SK-N-SH (cell line): ENCODE measurements at regions not wholly inside any gene's neighbourhood (a gene's known extent, or its start where the extent isn't known, plus 50 kb on each side); places are given as distances from the start of the nearest gene placed in this dataset.

ENCODE experiments used
- CTCF ChIA-PET: fragments of 300-600, 350-600 bp; formaldehyde crosslinking; extraction: SDS; loops from one replicate; lab custom pipeline; 2021; lab: Yijun Ruan, JAX
- POLR2A ChIA-PET: fragments of 350-600 bp; sonication (Branson Sonifier 250); formaldehyde crosslinking; extraction: SDS; loops from one replicate; lab custom pipeline; 2020; ENCODE audit warnings: antibody characterized with exemption, inconsistent platforms; lab: Yijun Ruan, JAX
- DNase-seq: peaks from one replicate; pipeline ENCODE4 v3.0.0; 2012
- H2AFZ ChIP-seq: fragments of 200-600 bp; sonication (generic); 2 replicates; pipeline ENCODE4 v1.8.1; 2016; ENCODE audit warnings: antibody characterized with exemption, mild to moderate bottlenecking, low read depth
- H3F3A ChIP-seq: fragments of 200-600 bp; sonication (generic); replicated peaks from 2 replicates; pipeline ENCODE3; 2016; ENCODE audit warnings: antibody characterized with exemption, mild to moderate bottlenecking; ENCODE audit not compliant: insufficient read depth
- H3K27ac ChIP-seq, 2 experiments: fragments of 200-500 bp in 1 of 2; fragments of 200-600 bp in 1 of 2; sonication (Bioruptor generic) in 1 of 2; sonication (generic), shearing (Covaris generic) in 1 of 2; 2 replicates each; pipeline versions ENCODE4 v1.5.1 to v1.6.1; 2014 to 2016; ENCODE audit warnings: low read depth in 2 of 2, inconsistent platforms in 1 of 2, low read length in 1 of 2, mild to moderate bottlenecking in 1 of 2, mixed read lengths in 1 of 2
- H3K27me3 ChIP-seq: fragments of 200-600 bp; sonication (generic), shearing (Covaris generic); 2 replicates; pipeline ENCODE4 v1.6.1; 2016; ENCODE audit warnings: mixed run types; ENCODE audit not compliant: insufficient read depth
- H3K36me3 ChIP-seq, 2 experiments: fragments of 200-500 bp in 1 of 2; fragments of 200-600 bp in 1 of 2; sonication (Bioruptor generic) in 1 of 2; sonication (generic) in 1 of 2; replicated peaks in 1 of 2; 2 replicates each; pipeline versions ENCODE3 to v1.5.1; 2014 to 2016; ENCODE audit warnings: low read length in 1 of 2, mild to moderate bottlenecking in 1 of 2; ENCODE audit not compliant: insufficient read depth in 2 of 2, control insufficient read depth in 1 of 2
- H3K4me1 ChIP-seq, 2 experiments: fragments of 200-500 bp in 1 of 2; fragments of 200-600 bp in 1 of 2; sonication (Bioruptor generic) in 1 of 2; sonication (generic), shearing (Covaris generic) in 1 of 2; 2 replicates each; pipeline versions ENCODE4 v1.5.1 to v1.6.1; 2014 to 2016; ENCODE audit warnings: low read depth in 1 of 2, low read length in 1 of 2, mixed run types in 1 of 2; ENCODE audit not compliant: insufficient read depth in 2 of 2, control insufficient read depth in 1 of 2
- H3K4me2 ChIP-seq: fragments of 200-600 bp; sonication (generic), shearing (Covaris generic); 2 replicates; pipeline ENCODE4 v1.6.1; 2017; ENCODE audit warnings: mixed run types
- H3K4me3 ChIP-seq, 2 experiments: fragments of 200-500 bp in 1 of 2; fragments of 200-600 bp in 1 of 2; sonication (Bioruptor generic) in 1 of 2; sonication (generic), shearing (Covaris generic) in 1 of 2; 2 replicates each; pipeline versions ENCODE4 v1.5.1 to v1.8.1; 2014 to 2016; ENCODE audit warnings: low read depth in 2 of 2, inconsistent platforms in 1 of 2, low read length in 1 of 2, mild to moderate bottlenecking in 1 of 2, mixed read lengths in 1 of 2, moderate library complexity in 1 of 2
- H3K79me2 ChIP-seq: fragments of 200-600 bp; sonication (generic); 2 replicates; pipeline ENCODE4 v1.8.1; 2017; ENCODE audit warnings: mild to moderate bottlenecking; ENCODE audit not compliant: insufficient read depth
- H3K9ac ChIP-seq: fragments of 200-600 bp; sonication (generic); 2 replicates; pipeline ENCODE4 v1.6.1; 2017; ENCODE audit warnings: mixed run types
- H3K9me2 ChIP-seq: fragments of 200-600 bp; sonication (generic); 2 replicates; pipeline ENCODE4 v1.6.1; 2017; ENCODE audit warnings: mixed run types
- H3K9me3 ChIP-seq: fragments of 200-600 bp; sonication (generic); 2 replicates; pipeline ENCODE4 v1.6.1; 2017; ENCODE audit warnings: mixed run types, mild to moderate bottlenecking, moderate library complexity
- H4K20me1 ChIP-seq: fragments of 200-600 bp; sonication (generic); 2 replicates; pipeline ENCODE4 v1.6.1; 2017; ENCODE audit warnings: mild to moderate bottlenecking, mixed run types; ENCODE audit not compliant: insufficient read depth
- CHD2 ChIP-seq: fragments of 150-350 bp; IDR thresholded peaks from 2 replicates; pipeline ENCODE4 v1.6.1; 2018; ENCODE audit warnings: low read length; ENCODE audit not compliant: partially characterized antibody
- ELF1 ChIP-seq: IDR thresholded peaks from 2 replicates; pipeline ENCODE4 v1.4.0; 2012
- EP300 ChIP-seq, 2 experiments: IDR thresholded peaks; 2 replicates each; pipeline versions ENCODE4 v1.4.0 to v1.6.1; 2012; ENCODE audit warnings: borderline replicate concordance in 1 of 2, low read depth in 1 of 2, low read length in 1 of 2
- FOSL2 ChIP-seq: IDR thresholded peaks from 2 replicates; pipeline ENCODE4 v1.4.0; 2012; ENCODE audit warnings: low read depth, mild to moderate bottlenecking, moderate library complexity, borderline replicate concordance
- FOXJ3 ChIP-seq: sonication (generic); formaldehyde crosslinking; IDR thresholded peaks from 2 replicates; pipeline ENCODE4 v1.5.1; 2020; ENCODE audit warnings: mild to moderate bottlenecking, missing genetic modification reagents
- FOXM1 ChIP-seq: IDR thresholded peaks from 2 replicates; pipeline ENCODE4 v1.4.0; 2012; ENCODE audit warnings: low read depth, mild to moderate bottlenecking
- GATA2 ChIP-seq: sonication (generic); formaldehyde crosslinking; IDR thresholded peaks from 2 replicates; pipeline ENCODE4 v1.5.0; 2020; ENCODE audit warnings: mild to moderate bottlenecking, missing genetic modification reagents
- IRF3 ChIP-seq: fragments of 150-350 bp; IDR thresholded peaks from 2 replicates; pipeline ENCODE4 v1.6.1; 2016; ENCODE audit warnings: mild to moderate bottlenecking, low read depth, low read length
- MAX ChIP-seq: IDR thresholded peaks from 2 replicates; pipeline ENCODE4 v1.4.0; 2012; ENCODE audit warnings: low read depth
- PBX3 ChIP-seq: IDR thresholded peaks from 2 replicates; pipeline ENCODE4; 2012
- RCOR1 ChIP-seq: fragments of 150-350 bp; IDR thresholded peaks from 2 replicates; pipeline ENCODE4 v1.6.1; 2017; ENCODE audit warnings: antibody characterized with exemption, low read length
- REST ChIP-seq: IDR thresholded peaks from 2 replicates; pipeline ENCODE4 v1.6.1; 2012; ENCODE audit warnings: mild to moderate bottlenecking, low read depth, low read length, moderate library complexity
- RFX5 ChIP-seq: IDR thresholded peaks from 2 replicates; pipeline ENCODE4 v1.6.1; 2012; ENCODE audit warnings: mild to moderate bottlenecking, improper control_type of control experiment, low read length
- RXRA ChIP-seq: IDR thresholded peaks from 2 replicates; pipeline ENCODE4 v1.4.0; 2012; ENCODE audit warnings: low read depth, mild to moderate bottlenecking, borderline replicate concordance
- SIN3A ChIP-seq: IDR thresholded peaks from 2 replicates; pipeline ENCODE4 v1.6.1; 2012; ENCODE audit warnings: low read depth, mild to moderate bottlenecking, low read length, moderate library complexity, borderline replicate concordance
- TEAD4 ChIP-seq: IDR thresholded peaks from 2 replicates; pipeline ENCODE4 v1.4.0; 2012; ENCODE audit warnings: mild to moderate bottlenecking, borderline replicate concordance; ENCODE audit not compliant: insufficient read depth
- USF1 ChIP-seq: IDR thresholded peaks from 2 replicates; pipeline ENCODE4 v1.4.0; 2012; ENCODE audit warnings: low read depth, borderline replicate concordance

- H3K36me3 ChIP-seq = no peaks in the 10 kb centered on the region
- TF ChIP-seq TEAD4 (no peak), USF1 (no peak), PBX3 (no peak), RCOR1 (no peak), MAX (no peak), SIN3A (no peak), REST (no peak), FOSL2 (no peak), RFX5 (no peak), ELF1 (no peak), FOXJ3 (no peak), IRF3 (no peak), GATA2 (CRISPR knock-in tag) (no peak), EP300 (IDR thresholded peaks at IDR 0.05; ENCODE audit: borderline replicate concordance in 1 of 2, low read depth in 1 of 2, low read length in 1 of 2) (no peak), RXRA (no peak), CHD2 (no peak), FOXM1 (no peak)
- DNase-seq = no peak
- ChIA-PET CTCF (interaction anchor here (1.2 to 1.3 kb wide), 2 partner anchors 11 to 13 kb away, joined by 3 to 4 read pairs; no protein-coding TSS in a partner anchor), POLR2A (no interaction called here)
- H3K9me2 ChIP-seq = no peaks in the 10 kb centered on the region
- H3K4me1 ChIP-seq = no peaks in the 10 kb centered on the region
- no peak overlapping the region for H3K4me2 ChIP-seq
- H2AFZ ChIP-seq = no peak overlapping the region
- H3K79me2 ChIP-seq = no peaks in the 10 kb centered on the region
- H3K9me3 ChIP-seq = no peaks in the 10 kb centered on the region
- no peak overlapping the region for H3K4me3 ChIP-seq
- H3K9ac ChIP-seq = no peak overlapping the region
- peak overlapping the region in 1 of 2 experiments; percentile 43; a peak in 1 of 4 replicates for H3K27ac ChIP-seq
- H3K27me3 ChIP-seq = no peaks in the 10 kb centered on the region
- H4K20me1 ChIP-seq = no peaks in the 10 kb centered on the region
- H3F3A ChIP-seq = no peaks in the 10 kb centered on the region
Measured at GRCh38 chr13:79987761-79988160, 353.2 kb downstream of the SPRY2 start.
